OCI-LY7 (cell line): ENCODE measurements at regions not wholly inside any gene's neighbourhood (a gene's known extent, or its start where the extent isn't known, plus 50 kb on each side); places are given as distances from the start of the nearest gene placed in this dataset.
A peak's percentile ranks its signal among the peaks of the same experiment; 100 is the strongest.

Experiments
- CTCF ChIP-seq: fragments of 200-600 bp; sonication (generic); conservative IDR thresholded peaks from 2 replicates; pipeline ENCODE4 v1.5.1; 2014; ENCODE audit warnings: mild to moderate bottlenecking, antibody characterized with exemption, low read length, moderate library complexity, mixed read lengths
- EZH2phosphoT487 ChIP-seq: fragments of 200-600 bp; sonication (generic); IDR thresholded peaks from 2 replicates; pipeline ENCODE4 v1.6.1; 2018; ENCODE audit warnings: low read depth, borderline replicate concordance, mild to moderate bottlenecking, mixed run types, antibody characterized with exemption, low read length, moderate library complexity, mixed read lengths

- peak; percentile 85 for TF ChIP-seq CTCF
- no peak for TF ChIP-seq EZH2phosphoT487
Measured at GRCh38 chr13:33931397-33932311, 113.7 kb downstream of the RFC3 start.
